ENCODE measurements at regions not wholly inside any gene's neighbourhood (a gene's known extent, or its start where the extent isn't known, plus 50 kb on each side); places are given as distances from the start of the nearest gene placed in this dataset.

DNA sequence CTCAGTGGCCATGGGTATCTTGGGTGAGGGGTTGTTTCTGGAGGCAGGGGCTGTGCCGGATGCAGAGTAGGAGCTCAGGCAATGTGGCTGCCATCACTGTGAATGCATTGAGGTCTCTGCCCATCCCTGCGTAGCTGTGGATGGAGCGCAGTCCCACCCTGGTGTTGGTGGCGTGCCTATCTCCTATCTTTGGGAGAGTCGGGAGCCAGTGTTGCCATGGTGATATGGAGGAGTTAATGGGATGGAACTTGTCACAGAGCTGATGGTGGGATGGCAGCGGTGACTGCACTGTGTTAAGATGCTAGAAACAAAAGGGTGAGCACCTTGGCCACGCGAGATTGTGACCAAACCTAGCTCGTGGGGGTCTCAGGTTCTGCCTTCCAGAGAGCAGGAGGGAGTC, 197.3 kb downstream of the MELK start:
- TF ChIP-seq, protein P1, sequence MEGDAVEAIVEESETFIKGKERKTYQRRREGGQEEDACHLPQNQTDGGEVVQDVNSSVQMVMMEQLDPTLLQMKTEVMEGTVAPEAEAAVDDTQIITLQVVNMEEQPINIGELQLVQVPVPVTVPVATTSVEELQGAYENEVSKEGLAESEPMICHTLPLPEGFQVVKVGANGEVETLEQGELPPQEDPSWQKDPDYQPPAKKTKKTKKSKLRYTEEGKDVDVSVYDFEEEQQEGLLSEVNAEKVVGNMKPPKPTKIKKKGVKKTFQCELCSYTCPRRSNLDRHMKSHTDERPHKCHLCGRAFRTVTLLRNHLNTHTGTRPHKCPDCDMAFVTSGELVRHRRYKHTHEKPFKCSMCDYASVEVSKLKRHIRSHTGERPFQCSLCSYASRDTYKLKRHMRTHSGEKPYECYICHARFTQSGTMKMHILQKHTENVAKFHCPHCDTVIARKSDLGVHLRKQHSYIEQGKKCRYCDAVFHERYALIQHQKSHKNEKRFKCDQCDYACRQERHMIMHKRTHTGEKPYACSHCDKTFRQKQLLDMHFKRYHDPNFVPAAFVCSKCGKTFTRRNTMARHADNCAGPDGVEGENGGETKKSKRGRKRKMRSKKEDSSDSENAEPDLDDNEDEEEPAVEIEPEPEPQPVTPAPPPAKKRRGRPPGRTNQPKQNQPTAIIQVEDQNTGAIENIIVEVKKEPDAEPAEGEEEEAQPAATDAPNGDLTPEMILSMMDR (IDR thresholded peaks at IDR 0.05): no peak
- no peak for TF ChIP-seq POLR2A (IDR thresholded peaks at IDR 0.05)

Measured in adrenal gland (tissue), 5 donors.